GM21423 (cell line): ENCODE measurements at regions not wholly inside any gene's neighbourhood (a gene's known extent, or its start where the extent isn't known, plus 50 kb on each side); places are given as distances from the start of the nearest gene placed in this dataset.
"Not testable (repeated sequence)": the region's sequence is repeated elsewhere in the genome, so short reads cannot be mapped to it uniquely, and the experiment has no call there.

ENCODE experiments used
- ATAC-seq: cut with Tn5 transposase; IDR thresholded peaks from one replicate; pipeline ENCODE4 v1.9.1; 2021; ENCODE audit warnings: mild to moderate bottlenecking, moderate library complexity; ENCODE audit not compliant: unreplicated experiment

DNA sequence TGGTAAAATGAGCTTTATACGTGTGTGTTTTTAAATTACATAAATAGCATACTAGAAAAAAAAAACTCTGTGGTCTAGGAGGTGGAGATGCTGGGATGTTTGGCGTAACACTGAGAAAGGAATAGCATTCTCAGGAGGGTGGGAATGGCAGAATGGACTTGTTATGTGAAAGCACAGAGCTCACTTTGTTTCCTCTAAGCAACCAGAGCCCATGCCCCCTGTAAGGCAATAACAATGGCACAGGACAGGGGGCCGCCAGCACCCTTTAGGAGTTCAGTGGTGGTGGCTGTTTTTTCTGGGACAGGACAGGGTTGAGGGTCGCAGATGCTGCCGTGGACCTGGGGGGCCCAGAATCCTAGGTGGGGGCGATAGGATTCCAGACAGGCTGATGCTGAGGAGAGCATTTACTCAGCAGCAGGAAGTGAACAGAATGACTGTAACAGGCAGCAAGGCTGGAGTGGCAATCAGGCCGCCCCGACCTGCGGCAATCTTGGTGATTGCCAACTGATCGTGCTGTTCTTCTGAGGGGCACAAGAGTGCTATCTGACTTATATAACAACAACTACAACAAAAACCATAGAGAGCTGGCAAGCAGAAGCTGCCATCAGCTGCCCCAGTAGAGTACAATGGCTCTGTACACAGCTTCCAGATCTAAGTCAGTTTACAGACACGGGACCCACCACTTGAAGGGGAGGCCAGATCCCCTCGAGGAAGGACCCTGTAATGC, 160.4 kb downstream of the UACA start:
- ATAC-seq = no peak

DNA sequence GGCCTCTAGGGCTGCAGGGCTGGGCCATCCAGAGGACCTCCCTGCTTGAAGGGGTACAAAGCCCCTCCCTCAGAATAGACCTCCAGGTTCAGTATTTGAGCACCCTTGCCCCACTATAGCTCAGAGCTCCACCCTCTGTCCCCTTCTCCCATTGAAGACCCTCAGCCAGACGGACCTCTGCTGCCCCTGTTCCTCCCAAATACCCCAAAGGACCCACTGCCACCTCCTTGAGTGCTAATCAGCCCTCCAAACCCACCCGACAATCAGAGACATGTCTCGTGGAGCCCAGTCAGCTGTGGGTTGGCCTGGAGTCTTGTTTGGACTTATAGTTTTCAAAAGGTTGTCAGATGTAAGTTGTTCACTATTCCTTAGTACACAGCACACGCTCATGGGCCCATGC, 161.1 kb downstream of the UACA start:
- no peak for ATAC-seq

DNA sequence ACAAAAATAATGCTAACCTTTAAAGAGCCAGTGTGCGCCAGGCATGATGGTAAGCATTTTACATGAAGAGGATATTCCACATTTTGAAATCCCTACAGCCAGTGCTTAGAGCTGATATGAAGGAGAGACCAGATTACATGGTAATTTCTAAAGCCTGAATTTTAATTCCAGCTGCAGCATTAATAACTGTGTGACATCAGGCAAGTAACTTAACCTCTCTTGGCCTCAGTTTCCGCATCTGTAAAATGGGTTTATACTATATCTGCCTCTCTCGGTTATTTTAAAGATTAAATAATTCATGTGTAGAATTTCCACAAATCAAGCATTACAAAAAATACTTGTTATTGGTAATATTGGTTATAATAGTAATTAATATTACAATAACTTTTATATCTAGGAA, 165.4 kb downstream of the UACA start:
- ATAC-seq = no peak

DNA sequence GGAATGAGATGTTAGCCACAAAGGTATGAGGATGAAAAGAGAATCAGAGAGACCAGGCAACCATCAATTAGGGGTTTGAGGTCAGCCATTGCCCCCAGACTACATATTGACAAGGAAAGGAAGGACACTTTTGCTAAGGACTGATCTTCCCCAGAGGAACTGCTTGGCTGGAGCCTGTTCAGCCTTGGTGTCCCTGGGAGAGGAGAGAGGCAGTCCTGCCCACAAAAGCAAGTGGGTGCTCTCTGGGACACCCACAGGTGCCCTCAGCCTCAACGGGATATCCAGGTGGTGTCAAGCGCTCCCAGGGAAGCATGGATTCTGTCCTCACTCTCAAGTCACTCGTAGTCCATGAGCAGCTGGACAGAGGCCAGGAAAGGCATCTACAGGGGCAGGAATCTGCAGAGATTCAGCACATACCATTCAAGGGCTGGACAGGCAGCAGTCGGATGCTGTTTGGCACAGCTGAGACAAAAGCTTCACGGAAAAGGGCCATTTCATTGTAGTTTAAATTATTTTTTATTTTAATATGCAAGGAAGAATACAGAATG, 166.2 kb downstream of the UACA start:
- no peak for ATAC-seq

DNA sequence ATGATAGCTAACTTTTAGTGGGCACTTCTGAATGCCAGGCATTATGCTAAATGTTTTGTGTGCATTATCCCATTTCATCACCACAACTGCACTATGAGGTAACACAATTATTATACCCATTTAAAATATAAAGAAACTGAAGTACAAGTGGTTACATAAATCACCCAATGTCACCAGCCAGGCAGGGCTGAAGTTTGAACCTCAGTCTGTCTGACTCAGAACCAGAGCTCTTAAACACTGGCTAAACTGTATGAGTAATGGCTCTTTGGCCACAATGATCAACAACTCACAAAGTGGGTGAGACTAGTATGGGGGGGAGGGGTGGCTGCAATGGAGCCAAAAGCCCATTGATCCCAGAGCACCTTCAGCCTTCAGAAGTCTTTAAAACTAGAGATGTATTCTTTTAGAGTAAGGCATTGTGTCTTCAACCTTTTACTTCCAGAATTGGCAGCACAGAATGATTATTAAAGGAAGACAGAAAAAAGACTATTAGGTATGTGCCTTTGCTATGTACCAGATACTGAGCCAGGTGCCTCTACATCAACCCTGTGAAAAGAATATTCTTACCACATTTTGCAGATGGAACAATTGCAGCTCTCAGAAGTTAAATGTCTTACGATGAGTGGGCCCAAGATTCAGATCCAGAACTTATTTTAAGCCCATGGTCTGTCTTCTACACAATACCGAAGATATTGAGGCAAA, 166.9 kb downstream of the UACA start:
- ATAC-seq = no peak

DNA sequence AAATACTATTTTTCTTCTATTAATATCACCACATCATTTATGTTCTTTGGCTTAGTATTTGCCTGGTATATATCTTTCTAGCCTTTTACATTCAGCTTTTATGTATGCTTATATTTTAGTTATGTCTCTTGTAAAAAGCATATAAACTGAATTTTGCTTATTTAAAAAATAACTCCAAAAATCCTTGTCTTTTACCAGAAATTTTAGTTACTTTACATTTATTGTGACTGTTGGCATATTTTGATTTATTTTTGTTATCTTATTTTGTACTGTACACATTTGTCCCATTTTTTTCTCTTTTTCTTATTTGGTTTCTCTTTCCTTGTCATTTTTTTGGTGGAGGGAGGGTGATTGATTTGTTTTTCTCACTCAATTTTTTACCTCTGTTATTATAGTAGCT, 169.6 kb downstream of the UACA start:
- no peak for ATAC-seq

DNA sequence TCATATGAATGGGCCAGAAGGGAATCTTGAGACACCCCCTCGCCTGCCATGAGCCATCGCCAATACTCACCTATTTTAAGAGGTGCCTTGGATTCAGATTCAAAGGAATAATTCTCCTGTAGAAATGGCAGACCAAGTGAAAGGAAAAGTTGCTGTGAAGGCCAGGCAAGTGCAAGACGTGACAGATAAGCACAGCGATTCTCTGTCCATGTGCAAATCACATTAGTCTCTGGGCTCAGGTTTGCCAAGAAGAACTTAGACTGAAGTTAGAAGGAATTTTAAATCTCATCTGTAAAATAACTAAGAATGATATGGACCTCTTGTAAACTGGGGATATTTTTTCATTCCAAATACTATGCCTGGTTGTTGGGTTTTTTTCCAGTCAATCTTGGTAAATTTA, 173.6 kb downstream of the UACA start:
- ATAC-seq = no peak

DNA sequence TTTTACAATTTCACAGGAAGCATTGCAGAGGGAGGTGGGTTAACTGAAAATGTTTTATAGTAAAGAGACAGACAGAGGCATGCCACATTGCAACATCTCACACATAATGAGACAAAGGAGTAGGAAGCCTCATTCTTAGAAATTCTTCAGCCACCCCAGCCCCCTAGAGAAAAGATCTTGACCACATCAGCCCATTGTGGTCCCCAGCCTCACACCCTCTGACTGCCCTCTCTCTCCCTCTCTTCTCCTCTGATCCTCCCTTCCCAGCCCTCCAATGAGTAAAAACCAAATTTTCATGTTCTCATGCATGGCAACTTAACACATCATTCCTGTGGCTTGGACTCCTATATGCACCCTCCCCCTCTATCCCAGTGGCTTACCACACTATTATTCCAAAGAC, 174.1 kb downstream of the UACA start:
- ATAC-seq = no peak

DNA sequence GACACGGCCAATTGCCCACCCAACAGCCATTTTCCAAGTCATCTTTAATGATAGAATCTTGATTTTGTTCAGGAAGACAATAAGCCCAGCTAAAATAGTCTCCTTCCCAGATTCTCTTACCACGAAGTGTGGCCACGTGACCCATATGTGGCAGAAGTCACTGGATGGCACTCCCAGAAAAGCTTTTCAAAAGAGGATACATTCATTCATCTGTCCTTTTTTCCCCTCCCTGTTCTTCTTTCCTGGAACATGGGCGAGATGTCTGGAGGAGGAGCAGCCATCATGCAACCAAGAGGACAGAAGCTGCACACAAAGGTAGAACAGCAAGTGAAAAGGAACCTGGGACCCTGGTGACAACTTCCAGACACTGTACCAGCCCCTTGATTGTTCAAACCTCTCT, 174.7 kb downstream of the UACA start:
- ATAC-seq = no peak

DNA sequence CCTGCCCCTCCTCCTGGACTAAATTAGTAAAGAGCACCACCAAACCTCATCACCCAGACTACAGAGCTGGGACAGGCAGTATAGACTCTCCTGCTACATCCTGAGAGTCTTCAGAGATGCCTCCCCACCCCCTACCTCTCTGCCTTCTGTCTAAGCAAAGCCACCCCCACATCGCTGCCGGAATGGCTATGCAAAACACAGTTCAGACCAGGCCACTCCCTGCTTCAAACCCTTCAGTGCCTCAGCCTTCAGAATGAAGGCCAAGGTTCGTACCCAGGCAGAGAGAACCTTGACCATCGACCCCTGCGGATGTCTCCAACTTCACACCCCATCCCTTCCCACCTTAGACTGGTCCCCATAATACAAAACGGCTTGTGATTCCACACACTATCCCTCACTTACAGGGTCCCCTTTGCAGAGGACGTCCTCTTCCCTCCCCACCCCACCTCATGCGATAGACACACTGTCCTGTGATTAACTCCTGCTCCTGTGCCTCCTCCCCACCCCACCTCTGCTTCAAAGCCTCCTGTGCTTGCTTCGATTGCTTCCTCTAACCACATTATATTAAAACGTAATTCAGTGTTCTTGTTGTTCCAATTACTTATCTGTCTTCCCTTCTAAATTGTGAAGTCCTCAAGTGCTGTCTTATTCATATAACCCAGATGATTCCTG, 175.3 kb downstream of the UACA start:
- no peak for ATAC-seq

DNA sequence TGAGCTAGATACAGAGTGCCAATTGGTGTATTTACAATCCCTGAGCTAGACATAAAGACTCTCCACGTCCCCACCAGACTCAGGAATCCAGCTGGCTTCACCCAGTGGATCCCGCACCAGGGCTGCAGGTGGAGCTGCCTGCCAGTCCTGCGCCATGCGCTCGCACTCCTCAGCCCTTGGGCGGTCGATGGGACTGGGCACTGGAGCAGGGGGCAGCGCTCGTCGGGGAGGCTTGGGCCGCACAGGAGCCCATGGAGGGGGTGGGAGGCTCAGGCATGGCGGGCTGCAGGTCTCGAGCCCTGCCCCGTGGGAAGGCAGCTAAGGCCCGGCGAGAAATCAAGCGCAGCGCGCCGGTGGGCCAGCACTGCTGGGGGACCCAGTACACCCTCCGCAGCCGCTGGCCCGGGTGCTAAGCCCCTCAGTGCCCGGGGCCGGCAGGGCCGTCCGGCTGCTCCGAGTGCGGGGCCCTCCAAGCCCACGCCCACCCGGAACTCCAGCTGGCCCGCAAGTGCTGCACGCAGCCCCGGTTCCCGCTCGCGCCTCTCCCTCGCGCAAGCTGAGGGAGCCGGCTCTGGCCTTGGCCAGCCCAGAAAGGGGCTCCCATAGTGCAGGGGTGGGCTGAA, 176.2 kb downstream of the UACA start:
- ATAC-seq = not testable (repeated sequence)

DNA sequence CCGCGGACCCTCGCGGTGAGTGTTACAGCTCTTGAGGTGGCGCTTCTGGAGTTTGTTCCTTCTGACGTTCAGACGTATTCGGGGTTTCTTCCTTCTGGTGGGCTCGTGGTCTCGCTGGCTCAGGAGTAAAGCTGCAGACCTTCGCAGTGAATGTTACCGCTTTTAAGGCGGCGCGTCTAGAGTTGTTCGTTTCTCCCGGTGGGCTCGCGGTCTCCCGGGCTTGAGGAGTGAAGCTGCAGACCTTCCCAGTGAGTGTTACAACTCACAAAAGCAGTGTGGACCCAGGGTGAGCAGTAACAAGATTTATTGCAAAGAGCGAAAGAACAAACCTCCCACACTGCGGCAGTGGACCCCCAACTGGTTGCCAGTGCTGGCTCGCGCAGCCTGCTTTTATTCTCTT, 177.1 kb downstream of the UACA start:
- no peak for ATAC-seq

DNA sequence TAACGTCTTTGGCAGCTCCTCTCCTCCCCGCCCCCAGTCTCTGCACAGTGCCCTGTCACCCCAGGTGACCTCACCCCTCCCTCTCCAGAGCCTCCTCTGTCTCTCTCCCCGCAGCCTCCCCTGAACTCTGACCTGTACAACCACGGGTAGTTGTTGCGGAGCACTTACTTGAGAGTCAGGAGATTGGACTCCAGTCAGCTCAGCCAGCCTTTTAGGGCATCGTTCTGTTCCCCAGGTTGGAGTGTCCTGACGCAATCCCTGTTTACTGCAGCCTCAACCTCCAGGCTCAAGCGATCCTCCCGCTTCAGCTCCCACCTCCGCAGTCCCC, 177.7 kb downstream of the UACA start:
- no peak for ATAC-seq

DNA sequence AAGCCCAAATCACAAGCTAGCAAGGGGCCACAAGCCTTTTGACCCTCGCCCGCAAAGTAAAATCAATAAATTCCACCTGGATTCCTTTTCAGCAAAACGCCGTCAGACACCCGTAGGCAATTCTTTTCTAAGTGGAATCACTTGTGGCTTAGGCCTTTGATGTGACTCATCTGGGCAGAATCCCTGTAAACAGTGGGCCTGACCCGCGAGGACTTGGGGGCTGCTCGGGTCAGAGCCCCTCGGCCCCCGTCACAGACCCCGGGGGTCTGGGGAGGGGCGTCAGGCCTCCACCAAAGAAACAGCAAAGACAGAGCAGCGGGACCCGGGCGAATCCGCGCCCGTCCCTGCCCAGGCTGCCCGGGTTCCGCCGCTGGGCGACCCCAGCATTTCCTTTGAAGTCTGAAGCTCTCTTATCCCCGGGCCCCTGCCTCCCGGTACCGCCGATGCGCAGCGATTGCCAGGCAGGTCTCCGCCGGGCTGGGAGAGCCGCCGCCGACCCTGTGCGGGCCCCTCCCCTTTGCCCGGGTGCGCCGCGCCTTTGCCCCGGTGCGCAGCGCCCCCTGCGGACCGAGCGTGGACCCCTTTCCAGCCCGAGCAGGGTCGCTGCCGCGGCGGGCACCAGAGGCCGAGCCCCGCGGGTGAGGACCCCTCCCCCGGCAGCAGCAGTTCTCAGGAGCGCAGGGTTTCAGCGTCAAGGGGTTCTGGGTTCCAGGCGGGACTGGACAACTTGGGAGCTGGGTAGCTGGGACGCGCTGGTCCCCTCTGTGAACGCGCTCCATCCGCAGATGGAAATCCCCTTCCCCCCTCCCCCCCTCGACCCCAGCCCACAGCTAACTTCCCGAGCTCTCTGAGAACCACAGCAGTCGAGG, 178.3 kb downstream of the UACA start:
- ATAC-seq = no peak

DNA sequence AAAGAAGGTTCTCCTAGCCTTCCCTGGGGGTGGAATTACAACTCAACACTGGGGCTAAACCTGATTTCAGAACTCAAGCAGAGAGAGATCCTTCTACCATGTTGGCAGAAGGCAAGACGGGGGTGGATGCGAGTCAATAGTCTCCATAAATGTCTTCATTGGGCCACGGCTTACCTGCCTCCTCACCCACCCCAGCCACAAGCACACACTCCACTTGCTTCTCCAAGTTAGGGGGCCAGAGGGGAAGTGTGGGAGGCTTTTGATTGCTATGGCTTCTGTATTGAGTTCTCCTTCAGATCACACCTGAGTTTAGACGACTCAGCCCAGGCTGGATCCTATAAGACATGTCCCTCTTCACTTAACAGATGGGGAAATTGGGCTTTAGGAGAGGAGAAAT, 178.9 kb downstream of the UACA start:
- no peak for ATAC-seq

DNA sequence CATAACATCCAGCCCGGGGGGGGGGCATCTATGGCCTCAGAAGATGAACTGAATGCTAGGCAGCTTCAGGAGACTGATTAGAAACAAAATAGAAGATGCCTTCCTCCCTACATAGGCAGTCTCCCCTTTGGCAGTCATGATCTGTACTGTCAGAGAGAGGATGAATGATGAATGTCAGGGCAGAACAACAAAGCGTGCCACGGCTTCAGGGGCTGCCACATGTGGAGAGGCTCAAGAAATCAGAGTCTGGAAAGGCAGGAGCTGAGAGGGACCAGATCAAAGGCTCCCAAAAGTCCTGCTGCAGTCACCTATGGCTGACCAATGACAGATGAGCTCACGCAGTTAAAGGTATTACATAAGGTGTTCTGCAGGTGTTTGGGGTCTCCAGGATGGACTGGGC, 180.4 kb downstream of the UACA start:
- no peak for ATAC-seq

DNA sequence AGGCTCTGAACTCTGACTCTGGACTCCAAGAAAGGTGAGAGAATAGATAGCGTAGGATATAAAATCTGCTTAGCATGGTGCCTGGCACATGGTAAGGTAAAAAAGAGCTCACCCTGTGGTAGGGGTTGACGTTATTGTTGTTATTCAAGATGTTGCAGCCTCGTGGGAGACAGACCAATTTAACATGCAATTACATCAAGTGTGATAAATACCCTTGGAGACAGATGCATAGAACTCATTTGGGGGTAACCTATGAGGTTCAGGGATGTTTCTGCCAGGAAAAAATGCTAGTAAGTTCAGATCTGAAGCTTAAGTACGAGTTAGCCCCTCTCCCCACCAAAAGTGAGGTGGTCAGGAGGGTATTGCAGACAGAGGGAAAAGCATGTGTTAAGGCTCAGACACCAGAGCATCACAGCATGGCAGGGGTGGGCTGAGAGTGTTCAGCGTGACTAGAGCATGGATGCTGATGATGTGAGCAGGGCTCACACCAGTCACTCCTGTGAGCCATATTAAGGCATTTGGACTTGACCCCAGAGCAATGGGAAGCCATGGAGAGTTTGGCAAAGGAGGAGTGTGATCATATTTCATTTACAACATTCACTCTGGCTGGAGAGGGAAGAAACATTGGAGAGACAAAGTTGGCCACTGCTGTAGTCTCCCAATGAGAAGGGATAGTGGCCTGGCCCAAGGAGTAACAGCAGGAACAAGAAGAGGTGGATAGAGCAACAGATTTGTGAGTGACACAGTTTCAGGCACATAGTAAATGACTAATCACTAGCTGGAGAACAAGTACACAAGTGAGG, 181.0 kb downstream of the UACA start:
- no peak for ATAC-seq

DNA sequence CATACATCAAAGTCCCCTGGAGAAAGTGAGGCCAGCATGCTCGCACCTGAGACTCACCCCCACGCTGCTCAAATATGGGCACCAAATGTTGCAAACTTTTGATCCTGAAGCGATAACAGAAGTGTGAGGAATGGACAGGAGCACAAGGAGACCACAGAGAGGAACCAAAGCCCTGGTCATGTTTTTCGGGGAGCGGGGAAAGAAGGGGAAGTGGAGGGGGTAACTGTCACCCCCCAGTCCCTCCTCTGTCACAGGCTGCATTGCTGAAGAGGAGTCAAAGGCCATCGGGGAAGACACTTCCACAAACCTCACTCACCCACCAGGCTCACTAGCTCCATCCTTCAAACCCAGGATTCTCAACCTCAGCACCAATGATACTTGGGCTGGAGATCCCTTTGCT, 182.4 kb downstream of the UACA start:
- no peak for ATAC-seq

DNA sequence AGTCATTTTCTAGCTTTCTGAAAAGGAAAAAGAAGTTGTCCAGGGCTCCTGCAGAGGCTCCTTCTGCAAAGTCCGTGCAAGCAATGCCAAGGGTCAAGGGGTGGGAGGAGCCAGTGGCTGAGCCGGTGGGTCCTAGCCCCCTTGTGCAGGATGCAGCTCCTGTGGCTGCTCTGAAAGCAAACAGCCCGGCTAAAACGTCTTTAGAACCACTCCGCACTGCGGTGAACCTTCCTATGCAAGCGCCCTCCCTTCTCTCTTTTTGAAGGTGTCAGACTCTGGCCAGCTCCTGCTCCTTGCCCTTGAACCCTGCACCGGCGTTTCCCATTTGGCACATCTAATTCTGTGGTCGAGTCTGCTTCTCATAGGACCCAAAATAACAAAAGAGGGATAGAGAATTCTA, 183.1 kb downstream of the UACA start:
- no peak for ATAC-seq

DNA sequence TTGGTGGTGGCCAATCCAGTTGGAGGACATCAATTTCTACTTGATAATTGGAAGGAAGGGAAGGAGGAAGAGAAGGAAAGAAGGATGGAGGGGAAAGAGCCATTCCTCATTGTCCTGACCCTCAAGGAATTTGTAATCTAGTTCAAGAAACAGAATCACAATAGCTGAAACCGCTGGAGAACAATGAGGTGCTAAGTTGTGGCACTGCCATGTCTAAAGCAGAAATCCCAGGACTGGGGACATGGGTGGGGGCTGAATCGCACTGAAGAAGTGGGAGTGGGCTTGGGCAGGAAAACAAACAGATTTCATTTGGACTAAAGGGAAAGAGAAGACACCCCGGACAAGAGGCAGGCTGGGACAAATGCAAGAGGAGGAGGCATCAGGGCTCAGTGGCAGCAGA, 183.6 kb downstream of the UACA start:
- no peak for ATAC-seq
